SK-N-SH treated with all-trans-retinoic acid at 6 μM for 48 hours (cell line): ENCODE measurements at regions not wholly inside any gene's neighbourhood (a gene's known extent, or its start where the extent isn't known, plus 50 kb on each side); places are given as distances from the start of the nearest gene placed in this dataset.

Source experiments
- ARNTL ChIP-seq: fragments of 450-650 bp; formaldehyde crosslinking; IDR thresholded peaks from 2 replicates; pipeline ENCODE4 v1.5.0; 2020; ENCODE audit warnings: low read depth, mild to moderate bottlenecking, moderate library complexity, borderline replicate concordance
- BACH2 ChIP-seq: fragments of 250-450 bp; sonication (Bioruptor Pico); IDR thresholded peaks from 2 replicates; pipeline ENCODE4 v1.9.0; 2021; ENCODE audit warnings: mild to moderate bottlenecking, borderline replicate concordance
- GLIS3 ChIP-seq: fragments of 250-450 bp; sonication (Bioruptor Pico); IDR thresholded peaks from 2 replicates; pipeline ENCODE4 v1.5.0; 2020; ENCODE audit warnings: mild to moderate bottlenecking, moderate library complexity
- ISL1 ChIP-seq: fragments of 250-450 bp; sonication (Bioruptor Pico); IDR thresholded peaks from 2 replicates; pipeline ENCODE4 v2.1.2; 2022; ENCODE audit warnings: mild to moderate bottlenecking, moderate library complexity
- OSR1 ChIP-seq: fragments of 250-450 bp; sonication (Bioruptor Pico); IDR thresholded peaks from 2 replicates; pipeline ENCODE4 v1.8.0; 2022; ENCODE audit warnings: moderate library complexity, mild to moderate bottlenecking, inconsistent platforms
- PATZ1 ChIP-seq: fragments of 250-450 bp; sonication (Bioruptor Pico); IDR thresholded peaks from 2 replicates; pipeline ENCODE4 v1.8.0; 2020; ENCODE audit warnings: mild to moderate bottlenecking, moderate library complexity, borderline replicate concordance
- POU6F1 ChIP-seq: fragments of 250-450 bp; sonication (Bioruptor Pico); IDR thresholded peaks from 2 replicates; pipeline ENCODE4 v1.8.0; 2021; ENCODE audit warnings: low read depth, mild to moderate bottlenecking, moderate library complexity, borderline replicate concordance
- PPARA ChIP-seq: fragments of 250-450 bp; sonication (Bioruptor Pico); IDR thresholded peaks from 2 replicates; pipeline ENCODE4 v1.5.0; 2020; ENCODE audit warnings: mild to moderate bottlenecking, borderline replicate concordance
- RARB ChIP-seq: fragments of 250-450 bp; sonication (Bioruptor Pico); IDR thresholded peaks from 2 replicates; pipeline ENCODE4 v1.8.0; 2021; ENCODE audit warnings: mild to moderate bottlenecking, moderate library complexity
- ZC3H10 ChIP-seq: fragments of 250-450 bp; sonication (Bioruptor Pico); IDR thresholded peaks from 2 replicates; pipeline ENCODE4 v1.5.1; 2021; ENCODE audit warnings: mild to moderate bottlenecking, moderate library complexity
- ZFP3 ChIP-seq: fragments of 250-450 bp; sonication (Bioruptor Pico); IDR thresholded peaks from 2 replicates; pipeline ENCODE4 v1.5.0; 2020; ENCODE audit warnings: mild to moderate bottlenecking, moderate library complexity
- ZNF70 ChIP-seq: fragments of 450-650 bp; formaldehyde crosslinking; IDR thresholded peaks from 2 replicates; pipeline ENCODE4 v1.5.0; 2020; ENCODE audit warnings: mild to moderate bottlenecking, moderate library complexity
- ZNF8 ChIP-seq: fragments of 450-650 bp; formaldehyde crosslinking; IDR thresholded peaks from 2 replicates; pipeline ENCODE4 v1.5.0; 2020; ENCODE audit warnings: mild to moderate bottlenecking, moderate library complexity
- TF ChIP-seq, protein P1 (sequence below): fragments of 250-450 bp; sonication (Bioruptor Pico); IDR thresholded peaks from 2 replicates; pipeline ENCODE4 v1.5.1; 2020; ENCODE audit warnings: low read depth, mild to moderate bottlenecking, moderate library complexity

GRCh38 chr4:13992975-13993520, 365.5 kb upstream of the BOD1L1 start:
- TF ChIP-seq BACH2 (CRISPR knock-in tag) (no peak), RARB (no peak), PATZ1 (CRISPR knock-in tag) (no peak), ZFP3 (CRISPR knock-in tag) (no peak), PPARA (no peak), ZNF8 (CRISPR knock-in tag) (no peak), GLIS3 (no peak), ARNTL (CRISPR knock-in tag) (no peak), ISL1 (CRISPR knock-in tag) (no peak), POU6F1 (CRISPR knock-in tag) (no peak), ZNF70 (CRISPR knock-in tag) (no peak), ZC3H10 (CRISPR knock-in tag) (no peak), OSR1 (CRISPR knock-in tag) (no peak)
- TF ChIP-seq, protein P1, sequence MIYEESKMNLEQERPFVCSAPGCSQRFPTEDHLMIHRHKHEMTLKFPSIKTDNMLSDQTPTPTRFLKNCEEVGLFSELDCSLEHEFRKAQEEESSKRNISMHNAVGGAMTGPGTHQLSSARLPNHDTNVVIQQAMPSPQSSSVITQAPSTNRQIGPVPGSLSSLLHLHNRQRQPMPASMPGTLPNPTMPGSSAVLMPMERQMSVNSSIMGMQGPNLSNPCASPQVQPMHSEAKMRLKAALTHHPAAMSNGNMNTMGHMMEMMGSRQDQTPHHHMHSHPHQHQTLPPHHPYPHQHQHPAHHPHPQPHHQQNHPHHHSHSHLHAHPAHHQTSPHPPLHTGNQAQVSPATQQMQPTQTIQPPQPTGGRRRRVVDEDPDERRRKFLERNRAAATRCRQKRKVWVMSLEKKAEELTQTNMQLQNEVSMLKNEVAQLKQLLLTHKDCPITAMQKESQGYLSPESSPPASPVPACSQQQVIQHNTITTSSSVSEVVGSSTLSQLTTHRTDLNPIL (CRISPR knock-in tag) = no peak
